Stimulated activated CD4-positive, alpha-beta T cell treated with anti-CD3 and anti-CD28 coated beads, Interleukin-4, amount 100 ng/mL, for 24 hours (primary cell): ENCODE measurements at regions not wholly inside any gene's neighbourhood (a gene's known extent, or its start where the extent isn't known, plus 50 kb on each side); places are given as distances from the start of the nearest gene placed in this dataset.

Experiments used
- DNase-seq: peaks from one replicate; pipeline ENCODE4 v3.0.0-alpha.2; 2020

DNA sequence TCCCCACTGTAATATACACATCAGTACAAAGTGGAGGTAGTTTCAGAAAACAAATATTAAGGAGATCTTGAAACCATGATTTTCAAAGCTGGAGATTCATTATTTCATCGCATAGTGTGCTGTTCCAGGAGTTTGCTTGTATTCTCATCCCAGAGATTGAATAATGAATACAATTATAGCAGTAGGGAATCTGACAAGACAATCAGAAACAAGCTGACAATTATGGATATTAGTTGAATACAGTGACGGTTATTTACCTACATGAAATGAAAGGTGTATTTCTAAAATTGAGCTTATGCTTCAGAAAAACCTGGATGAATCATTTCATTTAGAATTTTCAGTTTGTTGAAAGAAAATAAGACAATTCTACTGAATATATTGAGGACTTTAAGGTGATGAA lies 2119.0 kb downstream of the MRPL39 start:
- DNase-seq: no peak

DNA sequence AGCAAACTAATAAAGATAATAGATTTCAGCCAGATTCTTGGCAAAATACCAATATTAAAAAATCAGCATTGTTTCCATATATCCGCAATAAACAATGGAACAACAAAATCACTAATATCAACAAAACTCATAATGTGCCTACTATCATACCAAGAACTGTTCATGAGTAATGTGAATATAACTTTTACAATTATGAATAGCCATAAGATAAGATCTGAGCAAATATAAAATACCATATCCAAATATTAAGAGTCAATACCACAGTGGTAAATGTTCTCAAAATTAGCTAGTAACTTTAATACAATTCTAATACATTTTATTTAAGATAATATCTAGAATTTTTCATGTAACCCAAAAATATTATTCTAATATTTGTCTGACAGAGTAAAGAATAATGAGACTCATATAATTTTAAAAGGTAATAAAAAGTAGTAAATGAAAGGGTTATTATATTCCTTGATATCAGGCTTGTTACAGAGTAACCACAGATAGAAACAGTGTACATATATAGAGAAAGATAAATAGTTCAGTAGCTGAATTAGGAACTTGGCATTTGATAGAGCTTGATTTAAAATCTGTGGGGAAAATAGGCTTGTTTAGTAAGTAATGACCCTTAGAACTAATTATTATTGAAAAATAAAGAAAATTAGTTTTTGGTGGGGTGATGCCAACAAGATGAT lies 2126.6 kb downstream of the MRPL39 start:
- no peak for DNase-seq

DNA sequence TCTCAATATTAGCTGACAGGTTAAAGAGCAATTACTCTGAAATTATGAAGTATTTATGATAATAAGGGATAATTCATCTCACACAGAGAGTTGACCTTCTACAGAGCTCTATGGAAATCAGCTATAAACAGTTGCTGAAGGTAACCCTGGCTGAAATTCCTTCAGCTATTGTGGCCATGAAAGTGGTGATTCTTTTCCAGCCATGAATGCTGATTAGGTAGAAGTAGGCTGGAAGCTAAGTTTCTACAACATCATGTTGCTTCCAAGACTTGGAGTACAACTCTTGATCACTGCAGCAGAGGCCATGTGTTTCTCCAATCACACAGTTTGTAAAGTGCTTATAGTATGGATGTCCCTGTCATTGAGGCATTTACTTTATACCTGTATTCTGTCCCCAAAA lies 2128.9 kb downstream of the MRPL39 start:
- no peak for DNase-seq

DNA sequence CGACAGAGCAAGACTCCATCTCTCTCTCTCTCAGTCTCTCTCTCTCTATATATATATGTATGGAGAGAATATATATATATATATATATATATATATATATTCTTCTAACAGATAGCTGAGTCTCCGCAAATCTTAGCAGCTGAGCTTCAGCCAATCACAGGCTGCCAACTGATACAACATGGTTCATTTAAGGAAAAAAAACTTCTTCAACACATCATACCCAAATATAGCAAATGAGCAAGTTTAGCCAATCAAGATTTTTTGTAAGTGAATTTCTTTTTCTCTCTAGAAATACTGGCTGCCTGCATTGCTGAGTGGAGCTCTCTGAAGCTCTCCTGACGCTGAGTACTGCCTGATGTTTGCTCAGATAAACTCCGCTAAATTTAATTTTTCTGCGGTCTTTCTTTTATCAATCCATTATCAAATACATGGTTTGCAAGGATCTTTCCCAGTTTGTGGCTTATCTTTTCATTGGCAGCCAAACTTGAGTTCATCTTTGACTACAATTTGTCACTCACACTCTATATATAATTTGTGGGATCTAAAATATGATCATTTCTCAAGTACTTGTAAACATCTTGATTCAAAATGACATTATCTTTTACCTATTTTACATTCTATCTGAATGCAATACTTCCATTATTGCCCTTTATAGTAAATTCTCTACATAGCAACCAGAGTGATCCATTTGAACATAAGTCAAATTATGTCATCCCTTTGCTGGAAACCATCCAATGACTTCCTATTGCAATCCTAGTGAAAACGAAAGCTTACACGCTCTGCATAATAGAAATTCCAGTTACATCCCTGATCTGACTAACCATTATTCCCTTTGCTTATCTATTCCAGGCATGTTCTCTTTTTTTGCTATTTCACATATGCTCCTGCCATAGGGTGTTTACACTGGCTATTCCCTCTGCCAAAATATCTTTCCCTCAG lies 2131.7 kb downstream of the MRPL39 start:
- no peak for DNase-seq

DNA sequence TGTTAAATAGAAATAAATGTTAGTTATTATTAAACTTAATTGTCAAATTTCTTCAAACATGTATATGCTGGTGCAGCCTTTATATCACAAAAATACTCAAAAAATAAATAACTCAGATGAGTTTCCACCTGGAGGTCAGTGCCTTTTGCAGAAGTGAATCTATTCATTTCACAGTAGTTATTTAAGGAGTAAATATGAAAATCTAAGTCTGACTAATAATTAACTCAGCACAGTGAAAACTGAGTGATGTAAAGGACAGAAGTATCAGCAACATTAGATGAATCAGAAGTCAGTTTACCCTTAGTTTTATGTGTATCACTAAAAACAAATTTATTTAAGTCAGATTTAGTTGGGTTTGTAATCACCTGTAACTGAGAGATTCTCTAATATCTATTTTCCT lies 2135.4 kb downstream of the MRPL39 start:
- no peak for DNase-seq

DNA sequence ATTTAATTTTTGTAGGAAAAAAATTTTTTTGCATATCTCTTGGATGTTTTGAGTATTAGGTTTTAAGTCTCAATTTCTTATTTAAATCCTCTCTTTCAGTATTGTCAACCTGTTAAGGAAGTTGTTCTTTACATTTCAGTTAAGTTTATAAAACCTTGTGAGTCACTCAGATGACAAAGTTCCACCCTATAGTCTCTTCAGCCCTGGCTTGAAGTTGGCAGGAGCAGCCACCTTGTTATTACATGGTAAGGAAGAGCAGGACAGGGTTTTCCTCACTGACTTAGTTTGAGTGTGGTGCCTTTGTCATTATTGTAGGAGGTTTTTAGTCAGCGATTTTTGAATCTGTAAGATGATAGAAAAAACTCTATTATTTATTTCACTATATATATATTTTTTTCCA lies 2143.9 kb downstream of the MRPL39 start:
- DNase-seq: no peak

DNA sequence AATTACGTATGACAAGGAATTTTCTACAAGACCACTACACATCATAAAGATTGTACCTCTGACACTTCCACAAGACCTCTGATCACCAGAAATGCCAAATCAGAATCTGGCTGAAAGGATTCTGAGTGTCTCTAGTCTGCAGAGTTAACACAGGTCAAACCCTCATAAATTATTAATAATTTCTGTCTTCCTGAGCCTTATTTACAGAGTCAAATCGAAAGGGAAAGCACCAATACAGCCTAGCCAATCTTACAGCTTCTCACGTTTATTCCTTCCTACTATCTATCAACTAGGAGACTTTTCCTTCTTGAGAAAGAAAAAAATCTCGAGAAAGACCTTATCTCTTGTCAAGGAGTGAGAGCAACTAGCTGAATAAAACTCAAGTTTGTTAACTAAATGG lies 2151.6 kb downstream of the MRPL39 start:
- no peak for DNase-seq

DNA sequence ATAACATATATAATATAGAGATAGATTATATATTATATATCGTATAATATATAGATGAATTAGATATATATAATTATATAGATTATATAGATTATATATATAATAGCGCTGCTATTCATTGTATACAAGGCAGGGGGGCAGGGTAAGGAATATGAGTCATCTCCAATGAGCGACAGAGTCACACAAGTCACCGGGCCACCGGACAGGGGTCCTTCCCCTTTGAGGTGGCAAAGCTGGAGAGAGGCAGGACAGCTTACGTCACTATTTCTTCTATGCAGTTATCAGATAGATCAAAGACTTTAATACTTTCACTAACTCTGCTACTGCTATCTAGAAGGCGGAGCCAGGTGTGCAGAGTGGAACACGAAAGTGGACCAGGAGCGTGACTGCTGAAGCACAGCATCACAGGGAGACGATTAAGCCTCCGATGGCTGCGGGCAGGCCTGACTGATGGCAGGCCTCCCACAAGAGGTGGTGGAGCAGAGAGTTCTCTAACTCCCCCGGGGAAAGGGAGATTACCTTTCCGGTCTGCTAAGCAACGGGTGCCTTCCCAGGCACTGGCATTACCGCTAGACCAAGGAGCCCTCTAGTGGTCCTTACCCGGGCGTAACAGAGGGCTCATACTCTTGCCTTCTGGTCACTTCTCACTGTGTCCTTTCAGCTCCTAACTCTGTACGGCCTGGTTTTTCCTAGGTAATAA lies 2154.7 kb downstream of the MRPL39 start:
- no peak for DNase-seq

DNA sequence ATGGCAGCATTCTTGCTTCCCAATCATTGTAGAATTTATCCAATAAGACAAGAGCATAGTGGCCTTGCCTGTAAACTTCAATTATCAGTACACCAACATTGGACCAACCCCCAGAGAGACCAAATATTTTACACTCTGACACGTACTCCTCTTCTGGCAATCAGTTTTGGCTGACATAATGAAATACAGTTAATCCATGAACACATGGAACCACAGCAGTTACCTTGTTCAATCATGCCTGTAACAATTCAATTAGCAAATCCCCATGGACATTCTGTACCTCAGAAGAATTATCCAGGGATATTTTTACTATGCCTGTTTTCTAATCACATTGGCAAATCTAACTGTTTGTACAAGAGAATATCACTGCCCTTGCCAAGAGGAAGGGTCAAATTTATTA lies 2162.0 kb downstream of the MRPL39 start:
- no peak for DNase-seq

DNA sequence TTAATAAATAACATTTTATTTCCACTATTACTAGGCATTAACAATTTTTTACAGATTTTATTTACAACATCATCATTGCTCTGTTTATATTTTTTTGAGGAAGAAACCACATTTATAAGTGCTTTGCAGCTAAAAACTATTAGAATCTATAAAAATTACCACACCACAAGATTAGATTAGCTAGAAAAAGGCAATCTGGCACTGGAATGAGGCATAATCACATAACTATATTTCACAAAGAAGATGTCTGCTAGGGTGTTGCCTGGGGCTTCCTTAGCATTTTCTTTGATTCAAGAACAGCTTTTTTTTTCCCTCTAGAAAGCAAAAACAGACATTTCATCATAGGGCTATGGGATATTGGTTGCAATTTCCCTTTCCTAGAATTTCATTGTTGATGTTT lies 2169.2 kb downstream of the MRPL39 start:
- DNase-seq: no peak

DNA sequence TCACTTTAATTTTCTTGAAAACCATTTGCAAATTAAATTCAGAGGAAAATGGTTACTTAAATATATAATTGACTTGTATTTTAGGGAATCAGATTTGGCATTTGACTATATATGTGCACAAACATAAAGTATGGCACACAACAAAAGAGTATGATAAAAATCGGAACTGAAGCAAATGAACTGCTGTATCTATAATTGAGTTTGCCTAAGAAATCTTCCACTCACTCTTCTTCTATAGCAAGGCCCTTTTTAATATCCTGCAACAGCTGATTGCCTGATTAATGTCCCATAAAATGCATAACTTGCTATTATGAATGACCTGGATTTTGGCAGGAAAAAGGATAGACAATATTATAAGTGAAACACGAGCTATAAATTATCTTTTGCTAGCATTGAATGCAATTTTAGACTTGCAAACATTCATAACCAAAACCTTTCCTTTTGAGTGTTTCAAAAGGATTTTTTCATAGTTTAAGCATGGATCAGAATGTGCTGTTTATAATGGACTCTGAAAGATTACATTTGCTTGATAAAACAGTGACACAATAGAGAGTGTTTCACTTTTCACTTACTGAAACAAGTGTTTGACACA lies 2204.3 kb downstream of the MRPL39 start:
- no peak for DNase-seq

DNA sequence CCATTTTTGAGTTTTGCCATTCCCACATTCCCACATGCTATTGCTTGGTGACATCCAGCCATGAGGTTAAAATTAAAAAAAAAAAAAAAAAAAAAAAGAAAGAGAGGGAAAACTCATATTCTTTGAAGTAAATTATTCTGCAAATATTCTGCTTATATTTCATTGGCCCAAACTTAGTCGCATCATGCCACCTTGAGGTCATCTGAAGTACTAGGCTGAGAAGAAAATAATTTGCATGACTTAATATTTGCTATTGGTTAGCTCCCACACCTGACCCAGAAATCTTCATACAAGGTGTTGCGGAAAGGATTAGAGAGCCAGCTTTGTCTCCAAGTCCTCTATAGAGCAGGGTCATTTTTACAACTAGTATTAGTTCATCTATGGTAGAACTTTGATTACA lies 2206.0 kb downstream of the MRPL39 start:
- no peak for DNase-seq

DNA sequence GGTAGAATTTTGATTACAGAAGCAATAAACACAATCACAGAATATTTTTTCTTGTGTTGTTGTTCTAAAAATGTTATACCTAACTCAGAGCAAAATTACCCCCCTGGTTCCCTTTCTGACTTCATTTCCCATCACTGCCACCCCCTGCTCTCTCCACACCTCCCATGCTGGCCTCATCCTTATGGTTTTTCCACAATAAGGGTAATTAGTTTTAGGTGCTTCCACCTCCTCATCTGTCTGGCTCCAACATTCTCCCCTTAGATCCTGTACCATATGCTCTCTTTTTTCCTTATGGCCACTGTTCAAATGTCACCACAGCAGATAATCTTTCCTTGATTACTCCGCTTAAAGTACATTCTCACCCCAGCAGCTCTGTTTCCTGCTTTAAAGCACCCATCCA lies 2208.6 kb downstream of the MRPL39 start:
- no peak for DNase-seq

DNA sequence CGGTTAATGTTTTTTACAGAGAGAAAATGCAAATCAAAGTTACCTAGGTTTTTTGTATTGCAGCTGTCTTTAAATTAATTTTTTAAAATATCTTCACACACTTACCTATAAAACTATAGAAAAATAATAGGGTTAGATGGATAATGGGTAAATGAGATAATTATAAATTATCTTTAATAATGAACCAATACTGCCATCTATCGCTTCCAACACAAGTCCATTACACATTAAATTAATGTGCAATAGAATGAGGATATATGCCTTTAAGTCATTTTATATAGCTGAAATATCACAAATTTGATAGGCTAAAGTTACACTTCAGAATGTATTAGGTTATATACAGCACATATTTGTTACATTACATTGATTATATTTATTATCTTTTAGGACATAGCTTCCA lies 2212.8 kb downstream of the MRPL39 start:
- DNase-seq: no peak

DNA sequence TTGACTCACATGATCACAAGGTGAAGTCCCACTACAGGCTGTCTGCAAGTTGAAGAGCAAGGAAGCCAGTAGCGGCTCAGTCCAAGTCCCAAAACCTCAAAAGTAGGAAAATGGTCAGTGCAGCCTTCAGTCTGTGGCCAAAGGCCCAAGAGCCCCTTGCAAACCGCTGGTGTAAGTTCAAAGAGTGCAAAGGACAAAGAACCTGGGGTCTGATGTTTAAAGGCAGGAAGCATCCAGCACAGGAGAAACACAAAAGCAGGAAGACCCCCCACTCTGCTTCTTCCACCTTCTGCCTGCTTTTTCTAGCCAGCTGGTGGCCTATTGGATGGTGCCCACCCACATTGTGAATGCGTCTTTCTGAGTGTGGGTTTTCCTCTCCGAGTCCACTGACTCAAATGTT lies 2222.6 kb downstream of the MRPL39 start:
- no peak for DNase-seq

DNA sequence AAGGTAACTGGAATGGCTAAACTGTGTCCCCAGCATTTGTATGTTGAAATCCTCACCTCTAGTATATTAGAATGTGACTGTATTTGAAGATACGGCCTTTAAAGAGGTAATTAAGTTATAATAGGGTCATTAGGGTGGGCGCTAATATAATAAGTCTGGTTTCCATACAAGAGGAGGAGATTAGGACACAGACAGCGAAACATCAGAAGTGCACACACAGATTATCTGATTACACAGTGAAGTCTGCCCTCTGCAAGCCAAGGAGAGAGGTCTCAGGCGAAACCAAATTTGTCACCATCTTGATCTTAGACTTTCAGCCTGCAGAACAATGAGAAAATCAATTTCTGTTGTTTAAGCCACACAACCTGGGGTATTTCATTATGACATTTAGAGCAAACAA lies 2233.1 kb downstream of the MRPL39 start:
- DNase-seq: no peak

DNA sequence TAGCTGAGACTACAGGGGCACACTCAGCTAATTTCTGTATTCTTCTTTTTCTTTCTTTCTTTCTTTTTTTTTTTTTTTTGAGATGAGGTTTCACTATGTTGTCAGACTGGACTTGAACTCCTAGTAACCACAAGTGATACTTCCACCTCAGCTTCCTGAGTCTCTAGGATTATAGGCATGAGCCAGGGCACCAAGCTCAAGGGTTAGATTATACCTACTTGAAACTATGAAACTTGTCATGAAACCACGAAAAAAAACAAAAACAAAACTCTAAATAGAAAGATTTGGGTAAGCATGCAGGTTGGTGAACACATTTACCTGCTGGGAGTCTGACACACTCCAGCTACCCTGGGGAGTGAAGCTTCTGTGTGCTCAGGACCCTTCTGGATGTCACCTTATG lies 2250.4 kb downstream of the MRPL39 start:
- no peak for DNase-seq

DNA sequence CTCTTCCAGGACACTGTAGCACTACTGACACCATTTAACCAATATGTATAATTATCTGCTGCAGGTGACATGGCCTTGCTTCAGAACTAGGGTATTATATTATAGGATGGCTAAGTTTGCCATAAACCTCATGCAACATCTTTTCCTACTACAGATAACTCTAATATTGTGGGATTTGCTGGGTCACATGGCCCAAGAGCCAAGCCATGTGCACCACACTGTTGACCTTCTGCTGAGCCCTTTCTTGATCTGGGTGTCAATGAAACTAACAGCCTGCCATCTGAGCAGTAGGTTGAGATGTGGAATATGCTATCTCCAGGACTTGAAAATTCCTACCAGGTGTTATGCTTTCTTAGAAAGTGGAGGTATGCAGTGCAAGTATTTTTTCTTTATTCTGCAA lies 2291.1 kb downstream of the MRPL39 start:
- no peak for DNase-seq

DNA sequence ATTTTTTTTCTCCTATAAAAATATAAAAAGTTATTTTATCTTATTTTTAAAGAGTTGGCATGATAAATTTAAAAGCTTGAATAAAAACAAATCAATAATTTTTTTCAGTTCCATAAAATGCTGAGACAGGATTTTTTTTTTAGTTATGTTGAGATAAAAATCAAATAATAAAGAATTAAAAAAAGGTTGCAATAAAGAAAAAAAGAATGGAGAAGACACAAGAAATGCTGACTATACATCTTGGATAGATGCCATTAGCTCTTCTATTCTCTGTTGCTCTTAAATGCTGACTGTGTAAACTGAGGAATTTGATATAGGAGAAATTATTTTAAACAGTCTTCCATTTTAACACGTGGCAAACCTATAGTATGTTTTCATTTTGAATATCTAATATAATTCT lies 2298.5 kb downstream of the MRPL39 start:
- no peak for DNase-seq

DNA sequence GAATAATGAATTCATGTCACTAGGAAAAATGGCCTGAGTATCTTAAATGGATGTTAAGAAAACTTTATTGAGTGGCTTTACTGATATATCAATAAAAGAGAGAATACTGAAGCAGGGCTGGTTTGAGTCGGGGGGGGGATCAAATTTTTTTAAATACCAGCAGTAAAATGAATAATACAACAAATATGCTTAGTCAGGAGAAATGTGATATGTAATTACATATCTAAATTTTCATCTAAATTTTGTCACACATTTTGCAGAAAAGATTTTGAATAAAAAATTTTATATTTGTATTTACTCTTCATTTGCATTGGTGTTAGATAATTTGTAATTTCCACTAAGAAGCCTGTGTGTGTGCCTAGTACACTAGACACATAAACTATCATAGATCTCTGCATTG lies 2300.2 kb downstream of the MRPL39 start:
- DNase-seq: no peak

DNA sequence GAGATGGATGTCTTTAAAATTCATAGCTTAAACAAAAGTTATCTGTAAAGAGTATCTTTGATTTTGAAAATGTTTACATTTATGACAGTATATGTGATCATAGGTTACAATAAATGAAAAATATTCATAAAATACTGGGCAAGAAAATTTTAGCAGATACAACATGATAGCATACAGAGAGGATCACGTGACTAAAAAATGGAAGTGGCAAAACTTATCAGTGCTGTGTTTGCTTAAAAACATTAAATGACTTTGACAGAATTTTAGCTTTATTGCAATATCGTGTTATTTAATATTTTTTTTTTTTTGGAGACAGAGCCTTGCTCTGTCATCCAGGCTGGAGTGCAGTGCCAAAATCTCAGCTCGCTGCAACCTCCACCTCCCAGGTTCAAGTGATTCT lies 2294.1 kb downstream of the NCAM2 start:
- no peak for DNase-seq

DNA sequence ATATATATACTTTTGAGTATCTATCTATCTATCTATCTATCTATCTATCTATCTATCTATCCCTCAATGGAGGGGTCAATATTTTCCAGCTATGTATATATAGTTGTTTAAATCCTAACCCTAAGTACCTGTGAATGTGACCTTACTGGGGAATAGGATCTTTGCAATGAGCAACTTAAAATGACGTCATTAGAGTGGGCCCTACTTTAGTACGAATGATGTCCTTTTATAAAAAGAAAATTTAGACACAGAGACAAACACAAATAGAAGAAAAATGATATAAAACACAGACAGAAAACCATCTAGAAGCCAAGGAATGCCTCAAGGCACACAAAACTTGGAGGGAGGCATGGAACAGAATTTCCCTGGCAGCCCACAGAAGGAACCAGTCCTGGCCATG lies 2283.7 kb downstream of the NCAM2 start:
- DNase-seq: no peak

DNA sequence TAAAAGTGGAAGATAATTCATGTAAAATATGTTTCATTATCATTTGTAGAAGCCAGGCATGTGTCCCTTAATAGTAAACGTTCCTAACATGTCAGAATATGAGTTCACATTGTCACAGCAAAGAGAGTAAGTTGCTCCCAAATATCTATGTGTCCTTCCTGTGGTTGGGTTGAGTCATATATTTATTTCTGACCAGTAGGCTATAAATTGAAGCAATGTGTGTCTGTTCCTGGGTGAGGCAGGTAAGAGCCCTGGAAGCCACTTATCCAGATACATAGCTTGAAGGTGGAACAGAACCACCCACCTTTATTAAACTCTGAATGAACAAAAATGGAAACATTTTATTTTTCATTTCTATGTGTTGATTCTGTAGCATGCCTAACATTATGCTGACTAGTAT lies 2251.6 kb downstream of the NCAM2 start:
- DNase-seq: no peak

DNA sequence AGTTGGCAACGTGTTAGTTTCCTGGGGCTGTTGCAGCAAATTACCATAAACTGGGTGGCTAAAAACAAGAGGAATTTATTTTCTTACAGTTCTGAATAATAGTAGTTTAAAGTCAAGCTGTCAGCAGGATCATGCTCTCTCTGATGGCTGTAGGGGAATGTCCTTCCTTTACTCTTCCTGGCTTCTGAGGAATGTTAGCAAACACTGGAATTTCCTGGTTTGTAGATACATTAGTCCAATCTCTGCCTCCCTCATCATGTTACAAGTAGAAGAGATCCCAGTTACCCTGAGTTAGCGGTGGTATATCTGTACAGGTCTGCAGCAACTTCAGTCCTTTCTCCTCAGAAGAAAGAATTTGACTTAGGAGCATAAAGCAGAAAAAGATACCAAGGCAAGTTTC lies 2249.1 kb downstream of the NCAM2 start:
- no peak for DNase-seq
